Mammary epithelial cell (primary cell): ENCODE measurements at regions not wholly inside any gene's neighbourhood (a gene's known extent, or its start where the extent isn't known, plus 50 kb on each side); places are given as distances from the start of the nearest gene placed in this dataset.

ENCODE experiments used
- EZH2 ChIP-seq: IDR thresholded peaks from 2 replicates; pipeline ENCODE4 v1.6.1; 2012; ENCODE audit warnings: low read length, inconsistent platforms, borderline replicate concordance
- TF ChIP-seq, protein P1 (sequence below), 2 donors: IDR thresholded peaks in 1 of 2; conservative IDR thresholded peaks in 1 of 2; 2 replicates each; pipeline ENCODE4 v1.5.1; 2011 to 2012; ENCODE audit warnings: inconsistent platforms in 2 of 2, low read length in 2 of 2, mild to moderate bottlenecking in 2 of 2, control low read depth in 1 of 2, low read depth in 1 of 2; ENCODE audit not compliant: insufficient read depth in 1 of 2; ENCODE audit errors: extremely low read depth in 1 of 2

DNA sequence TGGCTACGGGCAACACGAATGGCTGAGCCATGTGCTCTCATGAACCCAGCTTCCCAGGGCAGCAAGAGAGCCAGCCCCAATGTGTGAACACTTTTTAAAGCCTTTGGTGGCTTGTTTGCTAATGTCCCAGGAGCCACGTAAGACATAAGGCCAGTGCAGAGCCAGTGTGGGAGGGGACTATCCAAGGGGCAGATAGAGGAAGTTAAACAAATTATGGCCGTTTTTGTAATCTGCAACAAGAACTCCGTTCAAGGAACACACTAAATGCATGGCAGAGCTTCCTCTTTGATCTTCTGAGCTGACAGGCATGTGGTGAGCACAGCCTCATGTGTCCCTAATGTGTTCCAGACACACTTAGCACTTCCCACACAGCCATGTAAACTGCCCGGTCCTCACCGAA lies 133.3 kb downstream of the TEX36 start:
- TF ChIP-seq, protein P1, sequence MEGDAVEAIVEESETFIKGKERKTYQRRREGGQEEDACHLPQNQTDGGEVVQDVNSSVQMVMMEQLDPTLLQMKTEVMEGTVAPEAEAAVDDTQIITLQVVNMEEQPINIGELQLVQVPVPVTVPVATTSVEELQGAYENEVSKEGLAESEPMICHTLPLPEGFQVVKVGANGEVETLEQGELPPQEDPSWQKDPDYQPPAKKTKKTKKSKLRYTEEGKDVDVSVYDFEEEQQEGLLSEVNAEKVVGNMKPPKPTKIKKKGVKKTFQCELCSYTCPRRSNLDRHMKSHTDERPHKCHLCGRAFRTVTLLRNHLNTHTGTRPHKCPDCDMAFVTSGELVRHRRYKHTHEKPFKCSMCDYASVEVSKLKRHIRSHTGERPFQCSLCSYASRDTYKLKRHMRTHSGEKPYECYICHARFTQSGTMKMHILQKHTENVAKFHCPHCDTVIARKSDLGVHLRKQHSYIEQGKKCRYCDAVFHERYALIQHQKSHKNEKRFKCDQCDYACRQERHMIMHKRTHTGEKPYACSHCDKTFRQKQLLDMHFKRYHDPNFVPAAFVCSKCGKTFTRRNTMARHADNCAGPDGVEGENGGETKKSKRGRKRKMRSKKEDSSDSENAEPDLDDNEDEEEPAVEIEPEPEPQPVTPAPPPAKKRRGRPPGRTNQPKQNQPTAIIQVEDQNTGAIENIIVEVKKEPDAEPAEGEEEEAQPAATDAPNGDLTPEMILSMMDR (conservative IDR thresholded peaks at IDR 0.05 in 1 of 2, IDR thresholded peaks at IDR 0.05 in 1 of 2; ENCODE audit: extremely low read depth in 1 of 2, insufficient read depth in 1 of 2, low read depth in 1 of 2, low read length in 2 of 2), result no peak
- TF ChIP-seq EZH2, result no peak
